ENCODE measurements at regions not wholly inside any gene's neighbourhood (a gene's known extent, or its start where the extent isn't known, plus 50 kb on each side); places are given as distances from the start of the nearest gene placed in this dataset.

DNA sequence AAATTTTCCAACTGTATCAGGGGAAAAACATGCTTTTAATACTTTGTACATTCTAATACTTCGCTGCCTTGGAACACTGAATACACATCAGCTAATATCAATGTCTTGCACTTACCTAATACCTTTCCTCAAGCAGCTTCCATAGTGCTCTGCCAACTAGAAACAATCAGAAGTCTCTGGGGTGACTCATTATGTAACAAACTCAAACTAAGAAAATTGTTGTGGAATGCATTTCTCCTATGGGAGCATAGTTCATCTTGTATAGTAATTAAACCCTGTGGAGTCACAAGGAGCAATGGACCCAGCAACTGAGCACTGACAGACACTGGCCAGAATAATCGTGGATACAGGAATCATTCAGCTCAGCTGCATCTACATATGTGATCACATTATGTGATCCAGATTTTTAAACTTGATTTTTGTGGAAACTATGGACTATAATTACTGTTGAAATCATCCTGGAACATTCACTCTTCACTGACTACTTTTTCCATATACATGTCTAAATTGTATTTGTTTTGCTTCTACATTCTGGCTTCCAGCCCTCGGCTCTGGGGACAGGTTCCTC lies 496.9 kb downstream of the TMA16 start:
- TF ChIP-seq, protein P1, sequence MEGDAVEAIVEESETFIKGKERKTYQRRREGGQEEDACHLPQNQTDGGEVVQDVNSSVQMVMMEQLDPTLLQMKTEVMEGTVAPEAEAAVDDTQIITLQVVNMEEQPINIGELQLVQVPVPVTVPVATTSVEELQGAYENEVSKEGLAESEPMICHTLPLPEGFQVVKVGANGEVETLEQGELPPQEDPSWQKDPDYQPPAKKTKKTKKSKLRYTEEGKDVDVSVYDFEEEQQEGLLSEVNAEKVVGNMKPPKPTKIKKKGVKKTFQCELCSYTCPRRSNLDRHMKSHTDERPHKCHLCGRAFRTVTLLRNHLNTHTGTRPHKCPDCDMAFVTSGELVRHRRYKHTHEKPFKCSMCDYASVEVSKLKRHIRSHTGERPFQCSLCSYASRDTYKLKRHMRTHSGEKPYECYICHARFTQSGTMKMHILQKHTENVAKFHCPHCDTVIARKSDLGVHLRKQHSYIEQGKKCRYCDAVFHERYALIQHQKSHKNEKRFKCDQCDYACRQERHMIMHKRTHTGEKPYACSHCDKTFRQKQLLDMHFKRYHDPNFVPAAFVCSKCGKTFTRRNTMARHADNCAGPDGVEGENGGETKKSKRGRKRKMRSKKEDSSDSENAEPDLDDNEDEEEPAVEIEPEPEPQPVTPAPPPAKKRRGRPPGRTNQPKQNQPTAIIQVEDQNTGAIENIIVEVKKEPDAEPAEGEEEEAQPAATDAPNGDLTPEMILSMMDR (IDR thresholded peaks at IDR 0.05) = no peak
- no peak overlapping the region for H3K4me3 ChIP-seq
- ATAC-seq (no peak), DNase-seq (no peak)
- H3K27me3 ChIP-seq (ENCODE audit: insufficient read depth in 3 of 3, low read length in 2 of 3) = no peaks in the 10 kb centered on the region
- intact Hi-C loops (cut with DNase I) = no loop called here
- no peaks in the 10 kb centered on the region for H3K9me3 ChIP-seq
- no peak overlapping the region for H3K27ac ChIP-seq
- no peaks in the 10 kb centered on the region for H3K4me1 ChIP-seq
- 40 to 47% (median 47%) methylated on average over 3 of the region's 3 CpGs for WGBS, 3 donors
- no peaks in the 10 kb centered on the region for H3K36me3 ChIP-seq (ENCODE audit: insufficient read depth in 1 of 2, low read depth in 1 of 2)

DNA sequence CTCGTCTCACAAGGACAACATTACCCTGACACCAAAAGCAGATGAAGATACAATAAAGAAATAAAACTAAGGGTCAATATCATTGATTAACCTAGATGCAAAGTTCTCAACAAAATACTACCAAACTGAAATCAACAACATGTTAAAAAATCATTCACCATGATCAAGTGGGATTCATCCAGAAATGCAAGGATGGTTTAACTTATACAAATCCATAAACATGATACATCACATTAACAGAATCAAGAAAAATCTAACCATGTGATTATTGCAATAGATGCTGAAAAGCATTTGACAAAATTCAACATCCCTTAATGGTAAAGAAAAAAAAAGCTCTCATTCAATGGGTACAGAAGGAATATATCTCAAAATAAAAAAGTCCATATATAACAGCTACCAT lies 514.9 kb downstream of the TMA16 start:
- TF ChIP-seq, protein P1 (IDR thresholded peaks at IDR 0.05) = no peak
- no peaks in the 10 kb centered on the region for H3K27me3 ChIP-seq (ENCODE audit: insufficient read depth in 3 of 3, low read length in 2 of 3)
- intact Hi-C loops (cut with DNase I) = no loop called here
- no peaks in the 10 kb centered on the region for H3K9me3 ChIP-seq
- H3K4me1 ChIP-seq = no peaks in the 10 kb centered on the region
- H3K4me3 ChIP-seq = no peak overlapping the region
- no peaks in the 10 kb centered on the region for H3K36me3 ChIP-seq (ENCODE audit: insufficient read depth in 1 of 2, low read depth in 1 of 2)
- WGBS, 3 donors = 79 to 82% (median 80%) methylated on average over 1 of the region's 1 CpG
- DNase-seq = no peak
- H3K27ac ChIP-seq = no peak overlapping the region
- no peak for ATAC-seq

DNA sequence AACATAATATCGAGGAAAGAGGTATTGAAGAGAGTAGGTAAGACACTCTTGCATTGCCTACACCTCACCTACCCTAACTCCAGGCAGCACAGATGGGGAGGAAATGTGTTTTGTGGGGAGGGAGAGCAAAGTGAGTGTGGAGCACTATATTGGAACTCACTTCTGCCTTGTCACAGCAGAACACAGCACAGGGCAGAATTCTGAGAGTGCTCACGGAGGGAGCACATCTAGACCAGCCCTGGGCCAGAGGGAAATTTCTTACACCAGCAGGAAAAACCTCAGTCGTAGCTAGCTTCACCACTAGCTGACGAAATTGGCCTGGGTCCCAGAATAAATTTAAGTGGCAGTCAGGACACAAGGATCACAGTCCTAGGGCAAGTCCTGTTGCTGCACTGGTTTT lies 517.3 kb downstream of the TMA16 start:
- no peaks in the 10 kb centered on the region for H3K36me3 ChIP-seq (ENCODE audit: insufficient read depth in 1 of 2, low read depth in 1 of 2)
- TF ChIP-seq, protein P1 (IDR thresholded peaks at IDR 0.05) = no peak
- ATAC-seq (peak in 1 of 4 donors; percentile 32), DNase-seq (no peak)
- H3K27ac ChIP-seq = no peak overlapping the region
- H3K9me3 ChIP-seq = no peaks in the 10 kb centered on the region
- H3K4me3 ChIP-seq = no peak overlapping the region
- H3K4me1 ChIP-seq = no peaks in the 10 kb centered on the region
- no peaks in the 10 kb centered on the region for H3K27me3 ChIP-seq (ENCODE audit: insufficient read depth in 3 of 3, low read length in 2 of 3)
- WGBS, 3 donors = 56 to 62% (median 58%) methylated on average over 4 of the region's 4 CpGs
- intact Hi-C loops (cut with DNase I) = no loop called here

DNA sequence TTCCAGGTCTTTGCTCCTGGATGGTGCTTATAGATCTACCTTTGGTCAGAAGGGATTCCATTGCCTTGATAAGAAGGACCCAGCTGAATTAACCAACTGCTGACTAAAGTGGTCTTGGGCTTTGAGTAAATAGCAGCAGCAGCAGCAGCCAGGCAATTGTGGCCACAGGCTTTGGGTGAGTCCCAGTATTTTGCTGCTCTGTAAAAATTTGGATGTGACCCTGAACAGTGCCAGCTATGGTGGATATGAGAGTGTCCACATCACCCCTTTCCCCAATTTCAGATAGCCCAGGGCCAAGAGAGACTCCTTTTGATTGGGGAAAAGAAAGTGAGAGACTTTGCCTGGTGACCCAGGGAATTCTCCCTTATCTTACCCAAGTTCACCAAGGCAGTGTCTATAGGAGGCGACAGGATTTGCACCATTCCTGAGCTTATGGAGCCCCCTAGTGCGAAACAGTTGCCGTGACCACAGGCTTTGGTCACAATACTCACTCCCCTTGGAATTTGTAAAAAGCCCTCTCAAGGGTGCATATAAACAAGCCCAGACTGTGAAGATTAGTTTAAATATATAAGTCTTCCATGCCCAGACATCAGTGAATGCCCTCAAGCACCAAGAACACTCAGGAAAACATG lies 518.0 kb downstream of the TMA16 start:
- 12 to 30% (median 21%) methylated on average over 3 of the region's 3 CpGs for WGBS, 3 donors
- intact Hi-C loops (cut with DNase I) = no loop called here

More for the DNA sequence above, 518.0 kb downstream of the TMA16 start:
- H3K27ac ChIP-seq = no peak overlapping the region
- H3K36me3 ChIP-seq (ENCODE audit: insufficient read depth in 1 of 2, low read depth in 1 of 2) = no peaks in the 10 kb centered on the region
- TF ChIP-seq, protein P1 (IDR thresholded peaks at IDR 0.05) = no peak
- H3K9me3 ChIP-seq = no peaks in the 10 kb centered on the region
- H3K27me3 ChIP-seq (ENCODE audit: insufficient read depth in 3 of 3, low read length in 2 of 3) = no peaks in the 10 kb centered on the region
- H3K4me3 ChIP-seq = no peak overlapping the region
- DNase-seq = no peak
- no peak for ATAC-seq
- H3K4me1 ChIP-seq = no peaks in the 10 kb centered on the region

All from psoas muscle (tissue), 7 donors.